ENCODE measurements at regions not wholly inside any gene's neighbourhood (a gene's known extent, or its start where the extent isn't known, plus 50 kb on each side); places are given as distances from the start of the nearest gene placed in this dataset.
"Not testable (repeated sequence)": the region's sequence is repeated elsewhere in the genome, so short reads cannot be mapped to it uniquely, and the experiment has no call there.

DNA sequence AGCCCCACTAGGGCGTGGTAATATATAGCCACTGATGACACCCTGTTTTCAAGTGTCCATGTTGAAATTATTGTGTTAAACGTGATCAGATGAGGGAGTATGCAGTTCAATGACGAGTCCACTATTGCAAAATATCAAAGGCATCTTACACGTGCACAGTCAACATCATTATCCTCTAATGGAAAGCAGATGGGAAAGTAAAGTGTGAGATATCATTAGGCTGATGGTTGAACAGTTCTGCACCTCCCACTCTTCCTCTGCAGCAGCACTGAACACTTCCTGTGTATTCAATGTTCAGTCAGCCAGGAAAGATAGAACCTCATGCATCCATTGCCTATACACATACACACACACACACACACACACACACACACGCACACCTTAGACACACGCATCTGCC, 431.8 kb upstream of the CCDC54 start:
- no peak for DNase-seq

DNA sequence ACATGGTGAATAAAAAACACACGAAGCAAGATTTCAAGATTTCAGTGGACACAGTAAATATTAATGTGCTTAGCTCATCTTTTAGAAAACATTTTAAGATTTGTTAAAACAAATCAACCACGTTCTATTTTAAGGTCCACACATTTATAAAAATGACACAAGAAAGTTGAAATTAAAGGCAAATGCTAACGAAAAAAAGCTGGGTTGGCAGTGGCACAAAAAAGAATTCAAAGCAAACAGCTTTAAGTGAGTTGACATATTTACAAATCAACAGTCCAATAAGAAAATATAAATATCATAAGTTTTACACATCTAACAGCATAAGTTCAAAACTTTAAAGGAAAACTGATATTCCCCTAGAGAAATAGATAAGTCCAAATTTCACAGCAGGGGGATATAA, 430.4 kb upstream of the CCDC54 start:
- DNase-seq, result no peak

DNA sequence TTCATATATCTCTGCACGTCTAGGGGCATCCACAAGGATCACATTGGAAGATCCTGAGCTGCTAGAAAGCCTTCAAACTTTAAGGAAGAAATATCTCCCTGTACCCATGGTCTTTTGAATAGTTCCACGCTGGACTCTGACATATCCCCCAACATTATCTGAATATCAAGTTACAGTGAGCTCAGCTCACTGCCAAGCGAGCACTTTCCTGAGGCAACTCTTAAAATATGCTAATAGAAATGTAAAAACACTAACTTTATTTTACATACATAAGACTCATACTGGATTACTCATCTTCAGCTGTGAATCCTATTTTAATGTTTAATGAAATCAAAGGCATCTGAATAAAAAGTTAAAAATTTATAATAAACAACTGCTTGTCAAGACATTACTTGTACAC, 420.2 kb upstream of the CCDC54 start:
- DNase-seq, result no peak

DNA sequence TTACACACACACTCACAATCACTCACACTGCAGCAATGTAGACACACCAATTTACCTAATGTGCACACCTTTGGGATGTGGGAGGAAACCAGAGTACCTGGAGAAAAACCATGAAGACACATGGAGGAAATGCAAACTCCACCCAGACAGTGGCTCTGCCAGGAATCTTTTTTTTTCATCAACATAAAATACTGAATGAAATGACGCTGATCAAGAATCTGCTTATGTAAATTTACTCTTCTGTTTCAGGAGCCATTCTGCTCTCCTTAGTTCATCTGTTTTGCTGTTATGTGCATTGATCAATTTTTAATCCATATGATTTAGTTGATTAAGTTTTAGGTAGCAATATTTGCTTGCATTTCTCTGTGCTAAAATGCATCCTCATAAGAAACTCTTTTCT, 414.2 kb upstream of the CCDC54 start:
- no peak for DNase-seq

DNA sequence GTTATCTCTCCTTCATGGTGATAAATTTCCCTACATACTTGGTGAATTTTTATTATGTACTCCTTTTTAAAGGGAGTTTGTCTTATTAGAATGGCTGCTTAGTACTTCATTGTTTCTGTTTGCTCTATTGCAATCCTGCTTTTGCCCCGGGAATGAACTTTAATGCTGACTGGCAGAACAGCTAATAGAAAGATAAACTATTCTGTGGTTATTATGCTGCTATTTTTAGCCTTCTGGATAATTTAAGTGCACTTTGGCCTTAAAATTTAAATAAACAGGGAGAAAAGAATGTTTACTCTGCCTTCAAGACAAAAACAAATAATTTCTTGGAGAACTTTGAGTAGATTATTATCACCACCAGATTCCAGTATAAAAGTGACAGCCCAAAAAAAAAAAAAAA, 413.8 kb upstream of the CCDC54 start:
- DNase-seq, result no peak

DNA sequence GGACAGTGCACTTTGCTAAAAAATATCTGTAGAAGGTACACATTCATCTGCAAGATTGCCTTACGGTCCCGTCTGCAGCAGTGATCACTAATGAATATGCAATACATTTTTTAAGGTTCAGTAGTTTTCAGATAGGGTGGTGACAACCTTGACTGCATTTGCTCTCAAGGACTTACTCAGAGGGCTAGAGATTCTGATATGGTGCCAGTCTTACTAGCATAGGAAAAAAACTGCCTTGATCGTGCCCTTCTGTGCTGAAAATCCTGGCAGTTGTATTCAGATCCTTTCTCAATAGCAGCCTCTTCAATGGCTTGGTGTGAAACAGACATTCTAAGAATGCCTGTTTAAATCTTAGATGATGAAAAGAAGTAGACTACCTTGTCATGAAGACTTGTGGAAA, 411.9 kb upstream of the CCDC54 start:
- no peak for DNase-seq

DNA sequence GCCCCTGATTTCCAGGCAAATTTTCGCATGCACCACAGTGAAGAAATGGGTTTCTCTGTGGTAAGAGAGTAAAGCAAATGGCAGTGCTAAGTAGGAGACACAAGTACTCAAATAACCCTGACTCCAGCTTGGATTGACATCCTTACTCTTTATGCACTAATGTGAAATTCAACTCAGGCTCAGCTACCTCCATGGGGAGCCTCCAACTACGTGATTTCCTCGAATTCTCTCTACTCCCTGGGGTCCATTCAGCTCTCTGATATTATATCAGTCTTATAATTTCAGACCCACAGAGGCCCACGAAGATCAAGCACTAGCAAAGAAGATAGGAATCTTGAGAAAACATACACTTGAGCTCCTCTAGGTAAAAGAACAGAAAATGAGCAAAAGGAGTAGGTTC, 407.6 kb upstream of the CCDC54 start:
- no peak for DNase-seq

DNA sequence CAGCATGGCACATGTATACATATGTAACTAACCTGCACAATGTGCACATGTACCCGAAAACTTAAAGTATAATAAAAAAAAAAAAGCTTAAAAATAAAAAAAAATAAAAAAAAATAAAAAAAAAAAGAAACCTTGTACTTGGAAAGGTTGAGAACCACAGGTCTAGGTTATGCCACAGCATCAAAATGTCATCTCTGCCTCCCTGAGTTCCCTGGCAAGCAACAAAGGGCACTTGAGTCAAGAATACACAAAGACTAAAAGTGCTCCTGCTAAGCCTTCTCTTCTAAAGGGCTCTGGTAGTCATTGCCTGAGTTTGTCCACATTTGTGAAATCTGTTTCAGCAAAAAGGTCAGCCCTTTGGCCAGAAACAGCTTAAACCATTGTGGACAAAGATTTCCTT, 395.8 kb upstream of the CCDC54 start:
- DNase-seq, result no peak

DNA sequence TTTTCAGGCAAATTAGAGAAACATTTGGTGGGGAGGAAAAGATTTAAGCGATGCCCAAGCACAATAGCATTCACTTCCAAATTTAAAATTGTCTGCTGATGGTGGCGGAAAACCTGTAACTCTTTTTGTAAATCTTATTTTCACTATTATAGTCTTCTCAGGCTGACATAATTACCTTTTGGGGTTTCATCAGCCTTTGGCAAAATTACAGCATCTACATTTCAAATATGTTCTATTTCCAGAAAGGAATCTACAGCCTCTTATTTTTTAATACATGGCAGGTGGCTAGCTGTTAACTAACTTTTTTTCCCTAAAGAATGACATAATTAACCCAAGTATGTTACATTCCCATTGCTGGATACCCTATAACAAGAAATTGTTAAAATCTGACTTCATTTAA, 391.5 kb upstream of the CCDC54 start:
- no peak for DNase-seq

DNA sequence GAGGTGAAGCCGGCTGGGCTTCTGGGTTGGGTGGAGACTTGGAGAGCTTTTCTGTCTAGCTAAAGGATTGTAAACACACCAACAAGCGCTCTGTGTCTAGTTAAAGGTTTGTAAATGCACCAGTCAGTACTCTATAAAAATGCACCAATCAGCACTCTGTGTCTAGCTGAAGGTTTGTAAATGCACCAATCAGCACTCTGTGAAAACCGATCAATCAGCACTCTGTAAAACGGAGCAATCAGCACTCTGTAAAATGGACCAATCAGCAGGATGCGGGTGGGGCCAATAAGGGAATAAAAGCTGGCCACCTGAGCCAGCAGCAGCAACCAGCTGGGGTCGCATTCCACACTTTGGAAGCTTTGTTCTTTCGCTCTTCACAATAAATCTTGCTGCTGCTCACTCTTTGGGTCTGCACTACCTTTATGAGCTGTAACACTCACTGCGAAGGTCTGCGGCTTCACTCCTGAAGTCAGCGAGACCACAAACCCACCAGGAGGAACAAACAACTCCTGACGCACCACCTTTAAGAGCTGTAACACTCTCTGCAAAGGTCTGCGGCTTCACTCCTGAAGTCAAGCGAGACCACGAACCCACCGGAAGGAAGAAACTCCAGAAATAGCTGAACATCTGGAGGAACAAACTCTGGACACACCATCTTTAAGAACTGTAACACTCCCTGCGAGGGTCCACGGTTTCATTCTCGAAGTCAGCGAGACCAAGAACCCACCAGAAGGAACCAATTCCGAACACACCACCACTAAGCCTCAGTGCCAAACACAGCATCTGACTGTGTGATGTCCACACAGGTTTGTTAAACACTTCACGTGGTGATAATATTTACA, 378.2 kb upstream of the CCDC54 start:
- DNase-seq, result not testable (repeated sequence)

DNA sequence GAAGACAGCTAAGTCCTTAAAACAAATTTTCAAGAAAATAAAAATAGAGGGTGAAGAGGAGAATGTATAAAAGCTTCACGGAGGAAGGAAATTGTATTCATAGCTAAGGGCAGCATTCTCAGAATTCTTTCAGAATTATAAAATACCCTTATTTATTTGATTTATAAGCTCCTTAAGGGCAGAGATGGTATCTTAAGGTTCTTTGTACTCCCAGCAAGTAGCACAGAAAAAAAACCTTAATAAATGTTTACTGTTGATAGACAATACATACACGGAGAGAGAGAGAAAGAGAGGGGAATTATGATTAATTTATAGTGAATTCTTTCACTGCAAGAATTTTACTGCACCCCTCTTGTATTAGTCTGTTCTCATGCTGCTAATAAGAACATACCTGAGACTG, 375.6 kb upstream of the CCDC54 start:
- DNase-seq, result no peak

DNA sequence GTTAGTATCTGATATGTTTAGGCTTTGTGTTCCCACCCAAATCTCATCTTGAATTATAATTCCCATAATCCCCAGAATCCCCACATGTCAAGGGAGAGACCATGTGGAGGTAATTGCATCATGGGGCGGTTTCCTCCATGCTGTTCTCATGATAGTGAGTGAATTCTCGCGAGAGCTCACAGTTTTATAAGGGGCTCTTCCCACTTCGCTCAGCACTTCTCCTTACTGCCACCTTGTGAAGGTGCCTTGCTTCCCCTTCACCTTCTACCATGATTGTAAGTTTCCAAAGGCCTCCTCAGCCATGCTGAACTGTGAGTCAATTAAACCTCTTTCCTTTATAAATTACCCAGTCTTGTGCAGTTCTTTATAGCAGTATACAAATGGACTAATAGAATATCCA, 371.9 kb upstream of the CCDC54 start:
- not testable (repeated sequence) for DNase-seq

DNA sequence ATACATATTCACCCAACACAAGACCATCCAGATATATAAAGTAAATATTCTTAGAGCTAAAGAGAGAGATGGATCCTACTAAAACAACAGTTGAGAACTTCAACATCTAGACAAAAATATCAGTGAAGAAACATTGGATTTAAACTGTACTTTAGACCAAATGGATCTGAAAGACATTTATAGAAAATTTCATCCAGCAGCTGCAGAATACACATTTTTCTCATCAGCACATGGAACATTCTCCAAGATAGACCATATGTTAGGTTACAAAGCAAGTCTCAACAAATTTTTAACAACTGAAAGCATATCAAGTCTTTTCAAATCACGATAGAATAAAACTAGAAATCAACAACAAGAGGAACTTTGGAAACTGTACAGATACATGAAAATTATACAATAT, 369.0 kb upstream of the CCDC54 start:
- no peak for DNase-seq

DNA sequence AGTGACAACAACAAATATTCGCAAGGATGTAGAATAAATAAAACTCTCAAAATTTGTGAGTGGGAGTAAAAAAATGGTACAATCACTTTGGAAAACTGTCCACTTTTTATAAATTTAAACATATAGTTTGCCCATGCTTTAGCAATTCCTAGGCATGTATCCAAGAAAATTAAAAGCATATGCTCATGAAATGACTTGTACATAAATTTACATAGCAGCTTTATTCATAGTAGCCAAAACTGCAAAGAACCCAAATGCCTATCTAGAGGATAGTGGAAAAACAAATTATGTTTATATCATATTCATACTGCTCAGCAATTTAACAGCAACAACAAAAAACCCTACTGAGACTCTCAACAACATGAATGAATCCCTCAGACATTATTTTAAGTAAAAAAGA, 363.6 kb upstream of the CCDC54 start:
- DNase-seq, result no peak

DNA sequence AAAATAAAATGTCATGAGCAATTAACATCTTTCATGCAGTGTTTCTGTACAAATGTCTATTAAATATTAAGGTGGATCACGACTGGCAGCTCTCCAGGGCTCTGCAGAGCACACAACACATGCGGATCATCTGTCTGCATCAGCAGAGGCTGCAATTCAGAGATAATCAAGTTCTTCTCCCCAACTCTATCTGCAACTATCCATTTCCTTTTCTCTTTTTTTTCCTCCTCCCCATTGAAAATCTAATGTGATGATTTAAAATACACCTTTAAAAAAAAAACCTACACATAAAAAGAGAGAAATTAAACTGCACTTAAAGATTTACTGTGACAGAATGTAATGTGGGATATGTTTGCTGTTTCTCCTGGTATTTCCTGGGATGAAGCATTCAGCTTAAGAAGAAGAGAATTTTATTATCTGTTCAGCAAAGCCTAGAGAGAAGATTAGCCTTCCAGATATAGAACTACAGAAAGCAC, 352.6 kb upstream of the CCDC54 start:
- DNase-seq, result no peak

DNA sequence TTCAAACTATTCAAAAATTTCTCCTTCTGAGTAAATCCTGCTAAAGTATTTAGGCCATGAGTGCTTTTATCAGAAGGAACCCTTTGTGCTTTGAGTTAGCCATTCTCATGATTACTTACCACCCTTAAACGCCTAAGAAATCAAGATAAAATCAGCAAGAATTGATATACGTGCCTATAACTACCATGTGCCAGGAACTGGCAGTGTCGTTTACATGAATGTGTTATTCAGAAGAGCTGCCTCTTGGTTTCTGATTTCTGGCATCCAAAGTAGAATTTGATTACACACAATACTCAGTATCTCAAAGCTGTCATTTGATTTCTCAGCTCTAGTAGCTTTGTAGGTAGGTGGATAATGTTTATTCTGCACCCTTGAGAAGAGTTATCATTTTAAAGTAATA, 351.3 kb upstream of the CCDC54 start:
- no peak for DNase-seq

DNA sequence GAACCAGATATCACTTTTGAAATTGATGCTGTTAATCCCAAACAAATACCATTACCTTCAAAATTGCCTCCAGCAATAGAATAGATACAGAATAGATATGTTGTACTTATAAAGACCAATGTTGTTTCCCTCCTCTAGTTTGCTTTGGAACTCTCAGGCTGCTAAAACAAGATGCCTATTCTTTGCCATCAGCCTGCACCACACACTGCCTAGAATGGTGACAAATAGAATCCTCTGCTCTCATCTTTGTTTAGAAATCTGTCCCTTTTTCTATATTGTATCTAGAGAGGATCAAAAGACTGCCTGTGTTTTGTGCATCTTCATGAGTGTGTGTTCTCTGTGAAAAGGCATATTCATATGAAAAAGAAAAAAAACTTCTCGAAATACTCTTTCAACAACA, 349.2 kb upstream of the CCDC54 start:
- DNase-seq, result no peak

DNA sequence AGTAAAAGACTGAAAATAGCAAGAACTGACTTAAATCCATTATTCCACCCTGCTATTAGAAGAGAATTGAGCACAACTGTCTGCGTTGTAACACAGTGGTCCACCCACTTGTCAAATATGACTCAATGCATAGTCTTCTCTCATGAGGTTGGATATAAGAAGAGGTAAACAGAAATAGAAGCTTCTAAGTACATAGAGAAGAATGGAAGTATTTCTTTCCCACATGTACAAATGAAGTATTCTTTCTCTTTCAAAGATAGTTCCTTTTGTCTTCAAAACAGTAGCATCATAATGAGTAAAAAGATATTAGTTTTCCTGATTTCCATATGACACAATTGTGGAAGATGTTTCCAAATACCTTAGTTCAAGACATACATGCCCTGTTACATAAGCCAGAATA, 348.6 kb upstream of the CCDC54 start:
- no peak for DNase-seq

DNA sequence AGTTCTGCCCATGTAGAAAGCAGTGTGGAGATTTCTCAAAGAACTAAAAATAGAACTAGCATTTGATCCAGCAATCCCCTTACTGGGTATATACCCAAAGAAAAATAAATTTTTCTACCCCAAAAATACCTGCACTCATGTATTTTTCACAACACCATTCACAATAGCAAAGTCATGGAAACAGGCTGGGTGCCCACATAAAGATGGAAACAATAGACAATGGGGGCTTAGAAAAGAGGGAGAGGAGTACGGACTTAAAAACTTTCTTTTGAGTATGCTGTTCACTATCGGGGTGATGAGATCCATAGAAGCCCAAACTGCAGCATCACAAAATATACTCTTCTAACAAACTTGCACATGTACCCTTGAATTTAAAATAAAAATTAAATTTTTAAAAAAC, 345.1 kb upstream of the CCDC54 start:
- no peak for DNase-seq

DNA sequence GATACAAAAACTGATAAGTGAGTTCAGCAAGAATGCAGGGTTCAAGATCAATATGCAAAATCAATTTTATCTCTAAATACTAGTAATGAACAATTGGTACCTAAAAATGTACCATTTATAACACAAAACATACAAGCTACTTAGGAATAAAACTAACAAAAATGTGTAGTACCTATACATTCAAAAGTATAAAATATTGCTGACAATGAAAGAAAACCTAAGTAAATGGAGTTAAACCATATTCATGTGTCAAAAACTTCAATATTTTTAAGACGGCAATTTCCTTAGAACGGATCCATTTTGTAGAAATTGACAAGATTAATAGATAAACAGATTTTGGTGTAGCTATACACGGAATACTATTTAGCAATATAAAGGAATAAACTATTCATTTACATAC, 343.1 kb upstream of the CCDC54 start:
- no peak for DNase-seq

DNA sequence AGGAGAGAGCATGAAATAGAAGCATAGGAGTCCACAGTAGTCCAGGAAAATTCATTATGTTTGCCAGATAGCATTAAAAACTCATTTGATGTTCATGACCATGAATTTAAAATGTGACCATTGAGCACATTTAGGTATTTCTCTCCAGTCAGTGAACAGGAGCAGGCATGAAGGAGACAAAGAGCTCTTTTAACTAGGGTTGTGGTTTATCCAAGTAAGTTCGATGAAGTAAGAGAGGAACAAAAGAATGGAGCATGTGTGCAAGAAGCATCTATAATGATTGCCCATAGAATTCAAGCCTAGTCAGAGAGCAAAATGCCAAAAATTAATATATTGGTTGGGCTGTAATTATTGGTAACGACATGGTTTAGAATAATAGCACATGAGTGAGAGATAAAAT, 342.1 kb upstream of the CCDC54 start:
- DNase-seq, result no peak

DNA sequence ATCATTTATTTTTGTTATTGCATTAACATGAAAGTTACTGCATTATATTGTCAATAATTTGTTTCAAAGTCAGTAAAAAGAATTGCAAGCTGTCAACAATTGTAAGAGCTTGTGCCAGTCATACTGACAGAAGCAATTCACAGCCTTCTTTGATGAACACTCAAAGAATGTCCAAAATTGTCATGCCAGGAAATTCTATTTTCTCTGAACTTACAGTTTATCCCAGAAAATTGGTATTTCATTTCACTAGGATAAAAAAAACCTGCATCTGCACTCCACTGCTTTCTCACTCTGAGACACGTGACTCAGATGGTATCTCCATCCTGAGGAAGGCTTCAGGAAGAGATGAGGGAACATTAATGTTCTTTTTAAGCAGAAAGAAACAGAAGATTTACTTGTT, 332.6 kb upstream of the CCDC54 start:
- DNase-seq, result no peak

DNA sequence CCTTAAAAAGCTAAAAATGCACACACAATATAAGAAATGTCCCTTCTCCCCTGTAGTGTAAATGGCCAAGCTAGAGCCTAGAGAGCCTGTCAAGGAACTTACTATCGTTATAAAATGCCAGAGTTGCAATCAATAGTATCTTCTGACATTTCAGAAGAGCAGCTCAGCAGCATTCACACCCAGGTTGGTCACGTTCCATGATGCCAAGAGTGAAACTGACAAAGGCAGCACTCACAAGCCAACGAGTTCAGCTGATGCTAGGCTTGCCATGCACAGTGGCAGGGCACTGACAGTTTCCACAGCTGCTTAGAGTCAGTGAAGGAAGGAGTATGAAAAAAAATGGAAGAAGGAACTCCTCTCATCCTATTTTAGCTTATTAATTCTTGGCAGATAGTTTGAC, 331.4 kb upstream of the CCDC54 start:
- no peak for DNase-seq

DNA sequence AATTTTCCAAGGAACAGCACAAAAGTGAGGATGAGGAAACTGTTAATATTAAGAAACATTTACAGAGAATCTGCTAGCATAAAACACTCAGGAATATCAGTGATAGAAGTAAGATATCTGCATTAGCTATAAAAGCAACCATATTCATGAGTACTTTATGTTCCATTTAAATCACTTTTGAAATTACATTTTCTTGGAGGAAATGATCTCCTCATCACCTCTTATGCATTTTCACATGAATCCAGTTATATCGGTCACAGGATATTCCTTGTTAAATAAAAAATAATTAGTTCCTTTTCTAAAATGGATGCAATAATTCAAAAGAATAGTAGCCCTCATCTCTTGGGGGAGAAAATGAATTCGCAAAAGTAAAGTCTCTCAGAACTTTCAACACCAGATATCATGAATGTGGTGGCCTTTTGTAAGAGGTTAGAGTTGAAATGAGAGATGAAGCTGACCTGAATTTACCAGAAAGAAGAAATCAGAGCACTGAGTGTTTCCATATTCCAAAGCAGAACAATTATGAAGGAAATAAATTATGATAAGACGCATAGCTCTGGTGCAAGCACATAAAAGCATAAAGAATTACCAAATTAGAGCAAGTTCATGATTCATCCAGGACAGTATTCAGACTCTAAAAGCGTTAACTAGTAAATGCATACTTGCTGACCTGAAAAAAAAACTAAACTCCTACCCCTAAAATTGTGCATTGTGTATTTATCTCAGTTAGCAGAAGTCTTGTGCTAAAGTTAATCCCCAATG, 321.9 kb upstream of the CCDC54 start:
- no peak for DNase-seq

DNA sequence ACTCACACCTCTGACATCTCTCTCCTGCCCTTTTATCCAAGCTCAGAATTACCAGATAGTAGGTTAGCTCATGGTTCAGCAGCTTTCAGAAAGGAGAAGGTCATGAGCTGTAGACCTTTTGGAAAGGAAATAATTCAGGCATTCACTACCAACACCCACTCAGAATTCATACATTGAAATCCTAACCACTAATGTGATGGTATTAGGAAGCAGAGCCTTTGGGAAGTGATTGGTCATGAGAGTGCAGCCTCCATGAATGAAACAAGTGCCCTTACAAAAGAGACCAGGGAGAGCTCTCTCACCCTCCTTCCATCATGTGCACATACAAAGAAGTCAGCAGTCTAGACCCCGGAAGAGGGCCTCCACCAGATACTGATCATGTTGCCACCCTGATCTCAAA, 315.8 kb upstream of the CCDC54 start:
- no peak for DNase-seq
